ENCODE measurements at regions not wholly inside any gene's neighbourhood (a gene's known extent, or its start where the extent isn't known, plus 50 kb on each side); places are given as distances from the start of the nearest gene placed in this dataset.

DNA sequence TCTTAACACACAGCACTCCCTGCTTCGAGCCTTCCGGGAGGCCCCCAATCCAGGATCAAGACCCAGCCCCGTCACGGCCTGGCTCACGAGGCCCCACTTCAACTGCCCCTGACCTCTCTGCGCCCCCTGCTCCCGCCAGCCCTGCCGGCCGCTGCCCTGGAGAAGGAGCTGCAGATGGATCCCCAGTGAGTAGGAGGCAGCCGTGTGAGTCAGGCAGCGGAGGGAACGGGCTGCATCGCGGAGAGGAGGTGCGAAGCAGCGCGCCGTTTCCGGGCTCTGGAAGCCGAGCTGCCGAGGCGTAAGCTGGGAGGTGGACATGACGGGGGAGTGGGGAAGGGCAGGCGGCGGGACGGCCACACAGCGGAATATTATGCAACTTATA, 133.4 kb downstream of the TPRA1 start:
- WGBS, 2 donors: 2% methylated on average over 24 to 27 of the region's 27 CpGs
- H3K4me3 ChIP-seq (ENCODE audit: low read length in 2 of 2): no peak overlapping the region
- ATAC-seq (ENCODE audit: low FRiP score): no peak
- H3K27me3 ChIP-seq (ENCODE audit: control insufficient read depth in 1 of 2, insufficient read depth in 2 of 2, low read length in 1 of 2): no peaks in the 10 kb centered on the region
- no peaks in the 10 kb centered on the region for H3K9me3 ChIP-seq (ENCODE audit: control insufficient read depth, low read length)
- intact Hi-C loops (cut with DNase I): loop anchor here (5.0 to 10.0 kb wide), 5 partner anchors 90 to 935 kb away; partner anchors contain the start of genes CHST13 (in 1 of the 2) and PLXNA1 (in 1 of the 2)
- peak; percentile 78 to 86 for DNase-seq
- H3K4me1 ChIP-seq (ENCODE audit: control insufficient read depth in 1 of 2, insufficient read depth in 2 of 2, low read length in 2 of 2): no peaks in the 10 kb centered on the region
- no peaks in the 10 kb centered on the region for H3K36me3 ChIP-seq (ENCODE audit: control insufficient read depth in 1 of 2, insufficient read depth in 2 of 2, low read length in 1 of 2)
- H3K27ac ChIP-seq (ENCODE audit: low read depth in 1 of 2, low read length in 2 of 2): no peak overlapping the region

DNA sequence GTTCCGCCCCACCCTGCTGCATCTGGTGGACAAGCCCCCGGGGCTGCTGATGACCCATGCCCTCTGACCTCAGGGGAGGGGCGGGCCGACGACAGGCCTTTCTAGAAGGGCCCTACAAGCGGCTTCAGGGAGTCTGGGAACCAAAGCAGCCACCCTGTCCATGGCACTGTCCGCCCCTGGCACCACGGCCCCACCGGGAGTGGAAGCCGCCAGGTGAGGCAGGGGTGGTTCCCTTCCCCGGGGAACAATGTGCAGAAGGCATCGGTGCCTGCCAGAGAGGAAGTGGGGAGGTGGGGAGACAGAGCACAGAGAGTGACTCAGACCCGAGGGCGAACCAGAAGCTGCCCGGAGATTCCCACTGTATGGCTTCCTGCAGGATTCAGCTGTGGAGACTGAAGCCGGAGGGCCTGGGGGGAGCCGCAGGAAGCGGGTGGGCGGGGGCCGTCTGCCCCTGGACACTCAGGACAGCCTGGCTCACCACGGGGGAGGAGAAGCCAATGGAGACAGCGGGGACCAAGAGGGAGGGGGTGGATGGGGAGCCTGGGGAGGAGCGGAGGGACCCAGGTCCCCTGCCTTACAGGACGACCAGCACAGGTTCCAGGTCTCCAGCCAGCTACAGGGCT, 134.0 kb downstream of the TPRA1 start:
- DNase-seq (peak in 1 of 2 donors; percentile 74), ATAC-seq (ENCODE audit: low FRiP score) (peak; percentile 36)
- Histone ChIP-seq H3K4me3 (ENCODE audit: low read length in 2 of 2) (no peak overlapping the region), H3K4me1 (ENCODE audit: control insufficient read depth in 1 of 2, insufficient read depth in 2 of 2, low read length in 2 of 2) (no peaks in the 10 kb centered on the region), H3K27me3 (ENCODE audit: control insufficient read depth in 1 of 2, insufficient read depth in 2 of 2, low read length in 1 of 2) (no peaks in the 10 kb centered on the region), H3K36me3 (ENCODE audit: control insufficient read depth in 1 of 2, insufficient read depth in 2 of 2, low read length in 1 of 2) (no peaks in the 10 kb centered on the region), H3K27ac (ENCODE audit: low read depth in 1 of 2, low read length in 2 of 2) (no peak overlapping the region), H3K9me3 (ENCODE audit: control insufficient read depth, low read length) (no peaks in the 10 kb centered on the region)
- intact Hi-C loops (cut with DNase I): loop anchor here (5.0 to 10.0 kb wide), 5 partner anchors 91 to 934 kb away; partner anchors contain the start of genes CHST13 (in 1 of the 2) and PLXNA1 (in 1 of the 2)
- WGBS, 2 donors: 6% methylated on average over 24 of the region's 24 CpGs

DNA sequence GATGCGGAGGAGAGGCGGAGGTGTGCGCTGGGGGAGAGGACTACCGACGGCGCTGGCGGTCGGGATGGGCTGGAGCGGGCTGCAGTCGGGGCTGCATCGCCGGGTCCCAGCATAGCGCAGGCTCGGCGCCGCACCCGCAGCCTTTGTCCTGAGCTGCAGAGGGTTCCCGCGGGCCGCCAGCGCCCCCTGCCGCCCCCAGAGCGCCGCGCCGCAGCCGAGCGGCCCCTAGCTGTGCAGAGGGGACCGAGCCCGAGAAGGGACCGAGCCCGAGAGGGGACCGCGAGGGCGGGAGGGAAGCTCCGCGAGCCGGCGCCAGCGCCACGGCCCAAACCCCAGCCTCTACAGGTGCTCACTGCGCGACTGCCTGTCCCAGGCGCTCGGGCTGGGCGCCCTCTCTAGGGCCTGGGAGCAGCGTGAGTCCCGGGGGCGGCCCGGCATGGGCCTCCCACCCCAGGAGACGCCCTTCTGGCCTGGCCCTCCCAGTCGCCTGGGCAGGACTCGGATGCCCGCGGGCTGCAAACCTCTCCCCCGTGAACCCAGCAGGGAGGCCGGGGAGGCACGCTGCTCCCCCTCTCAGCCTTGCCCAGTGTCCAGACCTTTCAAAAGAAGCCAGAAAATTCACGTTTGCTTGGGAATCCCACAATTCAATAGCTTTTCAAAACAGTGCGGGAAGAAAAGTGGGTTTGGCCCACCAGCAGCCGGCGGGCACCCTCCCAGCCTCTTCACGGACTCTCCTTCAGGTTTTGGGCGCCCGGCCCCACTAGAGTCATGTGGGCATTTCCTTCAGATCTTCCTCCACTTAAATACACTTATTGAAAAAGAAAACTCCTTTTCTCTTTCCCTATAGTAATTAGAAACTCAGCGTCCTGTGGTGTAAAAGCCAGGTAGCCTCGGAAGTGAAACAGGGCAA, 134.7 kb downstream of the TPRA1 start:
- no peak overlapping the region for H3K27ac ChIP-seq (ENCODE audit: low read depth in 1 of 2, low read length in 2 of 2)
- intact Hi-C loops (cut with DNase I): loop anchor here (1.0 to 10.0 kb wide), 6 partner anchors 92 to 933 kb away; partner anchors contain the start of genes CHST13 (in 1 of the 2) and PLXNA1 (in 1 of the 2)
- no peak overlapping the region for H3K4me3 ChIP-seq (ENCODE audit: low read length in 2 of 2)
- no peaks in the 10 kb centered on the region for H3K4me1 ChIP-seq (ENCODE audit: control insufficient read depth in 1 of 2, insufficient read depth in 2 of 2, low read length in 2 of 2)
- H3K27me3 ChIP-seq (ENCODE audit: control insufficient read depth in 1 of 2, insufficient read depth in 2 of 2, low read length in 1 of 2): no peaks in the 10 kb centered on the region
- no peaks in the 10 kb centered on the region for H3K36me3 ChIP-seq (ENCODE audit: control insufficient read depth in 1 of 2, insufficient read depth in 2 of 2, low read length in 1 of 2)
- peak; percentile 89 for ATAC-seq (ENCODE audit: low FRiP score)
- no peaks in the 10 kb centered on the region for H3K9me3 ChIP-seq (ENCODE audit: control insufficient read depth, low read length)
- WGBS, 2 donors: 2 to 7% methylated on average over 36 to 67 of the region's 67 CpGs
- peak; percentile 73 to 92 for DNase-seq

GRCh38 chr3:127454968-127455367, 135.6 kb downstream of the TPRA1 start:
- Histone ChIP-seq H3K27me3 (ENCODE audit: control insufficient read depth in 1 of 2, insufficient read depth in 2 of 2, low read length in 1 of 2) (no peaks in the 10 kb centered on the region), H3K9me3 (ENCODE audit: control insufficient read depth, low read length) (no peaks in the 10 kb centered on the region), H3K27ac (ENCODE audit: low read depth in 1 of 2, low read length in 2 of 2) (no peak overlapping the region), H3K4me3 (ENCODE audit: low read length in 2 of 2) (no peak overlapping the region), H3K36me3 (ENCODE audit: control insufficient read depth in 1 of 2, insufficient read depth in 2 of 2, low read length in 1 of 2) (no peaks in the 10 kb centered on the region), H3K4me1 (ENCODE audit: control insufficient read depth in 1 of 2, insufficient read depth in 2 of 2, low read length in 2 of 2) (no peaks in the 10 kb centered on the region)
- ATAC-seq (ENCODE audit: low FRiP score): no peak
- DNase-seq: peak in 1 of 2 donors; percentile 47
- intact Hi-C loops (cut with DNase I): loop anchor here (1.0 to 10.0 kb wide), 6 partner anchors 92 to 933 kb away; partner anchors contain the start of genes CHST13 (in 1 of the 2) and PLXNA1 (in 1 of the 2)
- 82 to 85% methylated on average over 8 of the region's 8 CpGs for WGBS, 2 donors

GRCh38 chr3:127454051-127454450, 136.5 kb downstream of the TPRA1 start:
- no peak overlapping the region for H3K27ac ChIP-seq (ENCODE audit: low read depth in 1 of 2, low read length in 2 of 2)
- no peaks in the 10 kb centered on the region for H3K4me1 ChIP-seq (ENCODE audit: control insufficient read depth in 1 of 2, insufficient read depth in 2 of 2, low read length in 2 of 2)
- no peaks in the 10 kb centered on the region for H3K36me3 ChIP-seq (ENCODE audit: control insufficient read depth in 1 of 2, insufficient read depth in 2 of 2, low read length in 1 of 2)
- H3K9me3 ChIP-seq (ENCODE audit: control insufficient read depth, low read length): no peaks in the 10 kb centered on the region
- intact Hi-C loops (cut with DNase I): loop anchor here in 1 of 2 donors (10.0 kb wide), 1 partner anchor 699 kb away; no protein-coding TSS in a partner anchor
- ATAC-seq (ENCODE audit: low FRiP score) (no peak), DNase-seq (peak in 1 of 2 donors; percentile 45)
- H3K27me3 ChIP-seq (ENCODE audit: control insufficient read depth in 1 of 2, insufficient read depth in 2 of 2, low read length in 1 of 2): no peaks in the 10 kb centered on the region
- no peak overlapping the region for H3K4me3 ChIP-seq (ENCODE audit: low read length in 2 of 2)
- WGBS, 2 donors: 82% methylated on average over 1 of the region's 1 CpG

- no peak overlapping the region for H3K4me3 ChIP-seq (ENCODE audit: low read length in 2 of 2)
- no peaks in the 10 kb centered on the region for H3K36me3 ChIP-seq (ENCODE audit: control insufficient read depth in 1 of 2, insufficient read depth in 2 of 2, low read length in 1 of 2)
- no peaks in the 10 kb centered on the region for H3K4me1 ChIP-seq (ENCODE audit: control insufficient read depth in 1 of 2, insufficient read depth in 2 of 2, low read length in 2 of 2)
- intact Hi-C loops (cut with DNase I): loop anchor here in 1 of 2 donors (10.0 kb wide), 1 partner anchor 698 kb away; no protein-coding TSS in a partner anchor
- H3K27me3 ChIP-seq (ENCODE audit: control insufficient read depth in 1 of 2, insufficient read depth in 2 of 2, low read length in 1 of 2): peaks cover 0 to 2% of the 10 kb centered on the region in 2 donors
- 70 to 82% methylated on average over 7 of the region's 7 CpGs for WGBS, 2 donors
- DNase-seq (peak in 1 of 2 donors; percentile 21), ATAC-seq (ENCODE audit: low FRiP score) (no peak)
- H3K9me3 ChIP-seq (ENCODE audit: control insufficient read depth, low read length): no peaks in the 10 kb centered on the region
- H3K27ac ChIP-seq (ENCODE audit: low read depth in 1 of 2, low read length in 2 of 2): no peak overlapping the region
Measured at GRCh38 chr3:127452321-127452821, 138.2 kb downstream of the TPRA1 start.

GRCh38 chr3:127451321-127451720, 139.2 kb downstream of the TPRA1 start:
- ATAC-seq (ENCODE audit: low FRiP score) (no peak), DNase-seq (peak in 1 of 2 donors; percentile 40)
- no peaks in the 10 kb centered on the region for H3K9me3 ChIP-seq (ENCODE audit: control insufficient read depth, low read length)
- no peaks in the 10 kb centered on the region for H3K36me3 ChIP-seq (ENCODE audit: control insufficient read depth in 1 of 2, insufficient read depth in 2 of 2, low read length in 1 of 2)
- 82 to 90% methylated on average over 4 of the region's 4 CpGs for WGBS, 2 donors
- H3K4me3 ChIP-seq (ENCODE audit: low read length in 2 of 2): no peak overlapping the region
- intact Hi-C loops (cut with DNase I): loop anchor here in 1 of 2 donors (10.0 kb wide), 1 partner anchor 697 kb away; no protein-coding TSS in a partner anchor
- H3K27ac ChIP-seq (ENCODE audit: low read depth in 1 of 2, low read length in 2 of 2): no peak overlapping the region
- no peaks in the 10 kb centered on the region for H3K4me1 ChIP-seq (ENCODE audit: control insufficient read depth in 1 of 2, insufficient read depth in 2 of 2, low read length in 2 of 2)
- H3K27me3 ChIP-seq (ENCODE audit: control insufficient read depth in 1 of 2, insufficient read depth in 2 of 2, low read length in 1 of 2): peaks cover 0 to 2% of the 10 kb centered on the region in 2 donors

GRCh38 chr3:127450331-127450730, 140.2 kb downstream of the TPRA1 start:
- H3K27ac ChIP-seq (ENCODE audit: low read depth in 1 of 2, low read length in 2 of 2): no peak overlapping the region
- no peaks in the 10 kb centered on the region for H3K36me3 ChIP-seq (ENCODE audit: control insufficient read depth in 1 of 2, insufficient read depth in 2 of 2, low read length in 1 of 2)
- H3K4me1 ChIP-seq (ENCODE audit: control insufficient read depth in 1 of 2, insufficient read depth in 2 of 2, low read length in 2 of 2): no peaks in the 10 kb centered on the region
- 82 to 87% methylated on average over 8 of the region's 8 CpGs for WGBS, 2 donors
- H3K9me3 ChIP-seq (ENCODE audit: control insufficient read depth, low read length): no peaks in the 10 kb centered on the region
- no peak overlapping the region for H3K4me3 ChIP-seq (ENCODE audit: low read length in 2 of 2)
- peaks cover 0 to 2% of the 10 kb centered on the region in 2 donors for H3K27me3 ChIP-seq (ENCODE audit: control insufficient read depth in 1 of 2, insufficient read depth in 2 of 2, low read length in 1 of 2)
- ATAC-seq (ENCODE audit: low FRiP score) (no peak), DNase-seq (peak in 1 of 2 donors; percentile 69)
- intact Hi-C loops (cut with DNase I): loop anchor here in 1 of 2 donors (10.0 kb wide), 1 partner anchor 696 kb away; no protein-coding TSS in a partner anchor
